HL-60 (cell line): ENCODE measurements at regions not wholly inside any gene's neighbourhood (a gene's known extent, or its start where the extent isn't known, plus 50 kb on each side); places are given as distances from the start of the nearest gene placed in this dataset.

Experiments used
- GABPA ChIP-seq: IDR thresholded peaks from 2 replicates; pipeline ENCODE4 v1.6.1; 2012; ENCODE audit warnings: low read depth
- POLR2AphosphoS5 ChIP-seq: IDR thresholded peaks from 2 replicates; pipeline ENCODE4 v1.6.1; 2012; ENCODE audit warnings: low read depth
- SPI1 ChIP-seq: IDR thresholded peaks from 2 replicates; pipeline ENCODE4 v1.6.1; 2012; ENCODE audit warnings: low read depth, mild to moderate bottlenecking, borderline replicate concordance
- TF ChIP-seq, protein P1 (sequence below): IDR thresholded peaks from one replicate; pipeline ENCODE4 v1.5.1; 2011; ENCODE audit warnings: low read length, control low read depth, inconsistent platforms; ENCODE audit not compliant: insufficient read depth
- TF ChIP-seq, protein P2 (sequence below): IDR thresholded peaks from 2 replicates; pipeline ENCODE4 v1.6.1; 2012; ENCODE audit warnings: low read depth; ENCODE audit not compliant: insufficient replicate concordance

DNA sequence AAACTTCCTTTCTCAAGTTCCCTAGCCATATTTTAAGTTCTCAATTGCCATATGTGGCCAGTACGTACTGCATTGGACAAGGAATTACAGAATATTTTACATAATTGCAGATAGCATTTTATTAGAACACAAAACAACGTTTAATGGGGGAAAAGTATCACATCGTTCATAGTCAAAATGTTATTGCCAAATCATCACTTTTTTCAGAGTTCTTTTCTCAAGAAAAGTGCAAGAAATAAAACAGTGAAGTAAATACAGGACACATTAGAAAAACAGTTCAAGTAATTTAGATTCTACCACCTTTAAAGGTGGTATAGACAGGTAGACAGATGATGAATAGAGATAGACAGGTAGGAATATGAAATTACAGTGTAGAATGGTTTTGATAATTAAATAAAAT is 479.1 kb upstream of the NCAM2 start:
- TF ChIP-seq SPI1: no peak
- TF ChIP-seq POLR2AphosphoS5: no peak
- TF ChIP-seq, protein P1, sequence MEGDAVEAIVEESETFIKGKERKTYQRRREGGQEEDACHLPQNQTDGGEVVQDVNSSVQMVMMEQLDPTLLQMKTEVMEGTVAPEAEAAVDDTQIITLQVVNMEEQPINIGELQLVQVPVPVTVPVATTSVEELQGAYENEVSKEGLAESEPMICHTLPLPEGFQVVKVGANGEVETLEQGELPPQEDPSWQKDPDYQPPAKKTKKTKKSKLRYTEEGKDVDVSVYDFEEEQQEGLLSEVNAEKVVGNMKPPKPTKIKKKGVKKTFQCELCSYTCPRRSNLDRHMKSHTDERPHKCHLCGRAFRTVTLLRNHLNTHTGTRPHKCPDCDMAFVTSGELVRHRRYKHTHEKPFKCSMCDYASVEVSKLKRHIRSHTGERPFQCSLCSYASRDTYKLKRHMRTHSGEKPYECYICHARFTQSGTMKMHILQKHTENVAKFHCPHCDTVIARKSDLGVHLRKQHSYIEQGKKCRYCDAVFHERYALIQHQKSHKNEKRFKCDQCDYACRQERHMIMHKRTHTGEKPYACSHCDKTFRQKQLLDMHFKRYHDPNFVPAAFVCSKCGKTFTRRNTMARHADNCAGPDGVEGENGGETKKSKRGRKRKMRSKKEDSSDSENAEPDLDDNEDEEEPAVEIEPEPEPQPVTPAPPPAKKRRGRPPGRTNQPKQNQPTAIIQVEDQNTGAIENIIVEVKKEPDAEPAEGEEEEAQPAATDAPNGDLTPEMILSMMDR: no peak
- no peak for TF ChIP-seq GABPA
- TF ChIP-seq, protein P2, sequence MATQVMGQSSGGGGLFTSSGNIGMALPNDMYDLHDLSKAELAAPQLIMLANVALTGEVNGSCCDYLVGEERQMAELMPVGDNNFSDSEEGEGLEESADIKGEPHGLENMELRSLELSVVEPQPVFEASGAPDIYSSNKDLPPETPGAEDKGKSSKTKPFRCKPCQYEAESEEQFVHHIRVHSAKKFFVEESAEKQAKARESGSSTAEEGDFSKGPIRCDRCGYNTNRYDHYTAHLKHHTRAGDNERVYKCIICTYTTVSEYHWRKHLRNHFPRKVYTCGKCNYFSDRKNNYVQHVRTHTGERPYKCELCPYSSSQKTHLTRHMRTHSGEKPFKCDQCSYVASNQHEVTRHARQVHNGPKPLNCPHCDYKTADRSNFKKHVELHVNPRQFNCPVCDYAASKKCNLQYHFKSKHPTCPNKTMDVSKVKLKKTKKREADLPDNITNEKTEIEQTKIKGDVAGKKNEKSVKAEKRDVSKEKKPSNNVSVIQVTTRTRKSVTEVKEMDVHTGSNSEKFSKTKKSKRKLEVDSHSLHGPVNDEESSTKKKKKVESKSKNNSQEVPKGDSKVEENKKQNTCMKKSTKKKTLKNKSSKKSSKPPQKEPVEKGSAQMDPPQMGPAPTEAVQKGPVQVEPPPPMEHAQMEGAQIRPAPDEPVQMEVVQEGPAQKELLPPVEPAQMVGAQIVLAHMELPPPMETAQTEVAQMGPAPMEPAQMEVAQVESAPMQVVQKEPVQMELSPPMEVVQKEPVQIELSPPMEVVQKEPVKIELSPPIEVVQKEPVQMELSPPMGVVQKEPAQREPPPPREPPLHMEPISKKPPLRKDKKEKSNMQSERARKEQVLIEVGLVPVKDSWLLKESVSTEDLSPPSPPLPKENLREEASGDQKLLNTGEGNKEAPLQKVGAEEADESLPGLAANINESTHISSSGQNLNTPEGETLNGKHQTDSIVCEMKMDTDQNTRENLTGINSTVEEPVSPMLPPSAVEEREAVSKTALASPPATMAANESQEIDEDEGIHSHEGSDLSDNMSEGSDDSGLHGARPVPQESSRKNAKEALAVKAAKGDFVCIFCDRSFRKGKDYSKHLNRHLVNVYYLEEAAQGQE: no peak
